T-helper 2 cell (primary cell): ENCODE measurements at regions not wholly inside any gene's neighbourhood (a gene's known extent, or its start where the extent isn't known, plus 50 kb on each side); places are given as distances from the start of the nearest gene placed in this dataset.
"Not testable (repeated sequence)": the region's sequence is repeated elsewhere in the genome, so short reads cannot be mapped to it uniquely, and the experiment has no call there.

Experiments
- DNase-seq, 5 experiments: peaks; one replicate each; pipeline versions ENCODE4 v3.0.0 to v3.0.0-alpha.2; 2012 to 2022

GRCh38 chr9:62837254-62837911 is 1647.5 kb downstream of the SPATA31A7 start:
- DNase-seq: peak in 3 of 5 experiments; percentile 3 to 53 (median 23)

GRCh38 chr9:62838024-62838718 is 1648.3 kb downstream of the SPATA31A7 start:
- DNase-seq: peak; percentile 66 to 97 (median 87)

GRCh38 chr9:62839168-62839567 is 1649.3 kb downstream of the SPATA31A7 start:
- DNase-seq: not testable (repeated sequence)

GRCh38 chr9:62843145-62843544 is 1653.3 kb downstream of the SPATA31A7 start:
- DNase-seq: not testable (repeated sequence)

GRCh38 chr9:62843706-62844290 is 1654.0 kb downstream of the SPATA31A7 start:
- DNase-seq: not testable (repeated sequence)

GRCh38 chr9:62844681-62845185 is 1654.9 kb downstream of the SPATA31A7 start:
- not testable (repeated sequence) for DNase-seq

GRCh38 chr9:62848258-62848657 is 1658.4 kb downstream of the SPATA31A7 start:
- not testable (repeated sequence) for DNase-seq

- DNase-seq: not testable (repeated sequence)
These were observed 1660.2 kb downstream of the SPATA31A7 start for GRCh38 chr9:62849991-62850390.

GRCh38 chr9:62857280-62857679 is 1667.4 kb downstream of the SPATA31A7 start:
- DNase-seq: not testable (repeated sequence)

GRCh38 chr9:62858240-62858639 is 1668.4 kb downstream of the SPATA31A7 start:
- not testable (repeated sequence) for DNase-seq

GRCh38 chr9:62860939-62861860 is 1671.4 kb downstream of the SPATA31A7 start:
- not testable (repeated sequence) for DNase-seq

- DNase-seq: not testable (repeated sequence)
These were observed 1672.3 kb downstream of the SPATA31A7 start for GRCh38 chr9:62862180-62862579.

GRCh38 chr9:62863319-62863718 is 1673.5 kb downstream of the SPATA31A7 start:
- not testable (repeated sequence) for DNase-seq

- not testable (repeated sequence) for DNase-seq
These were observed 1674.0 kb downstream of the SPATA31A7 start for GRCh38 chr9:62863867-62864266.

- DNase-seq: not testable (repeated sequence)
These were observed 1674.9 kb downstream of the SPATA31A7 start for GRCh38 chr9:62864481-62865469.

- not testable (repeated sequence) for DNase-seq
These were observed 1679.2 kb downstream of the SPATA31A7 start for GRCh38 chr9:62869061-62869460.

GRCh38 chr9:62871765-62872164 is 1681.9 kb downstream of the SPATA31A7 start:
- DNase-seq: not testable (repeated sequence)

- DNase-seq: not testable (repeated sequence)
These were observed 1684.4 kb downstream of the SPATA31A7 start for GRCh38 chr9:62874213-62874612.

- DNase-seq: not testable (repeated sequence)
These were observed 1685.1 kb downstream of the SPATA31A7 start for GRCh38 chr9:62874745-62875599.

GRCh38 chr9:62877552-62877951 is 1687.7 kb downstream of the SPATA31A7 start:
- not testable (repeated sequence) for DNase-seq
